GM19455 (cell line): ENCODE measurements at regions not wholly inside any gene's neighbourhood (a gene's known extent, or its start where the extent isn't known, plus 50 kb on each side); places are given as distances from the start of the nearest gene placed in this dataset.
"Not testable (repeated sequence)": the region's sequence is repeated elsewhere in the genome, so short reads cannot be mapped to it uniquely, and the experiment has no call there.

Experiments
- ATAC-seq: cut with Tn5 transposase; IDR thresholded peaks from one replicate; pipeline ENCODE4 v1.9.1; 2021; ENCODE audit not compliant: unreplicated experiment

GRCh38 chr14:87640553-87640952 lies 352.4 kb downstream of the GALC start:
- no peak for ATAC-seq

GRCh38 chr14:87638196-87638595 lies 354.8 kb downstream of the GALC start:
- no peak for ATAC-seq

DNA sequence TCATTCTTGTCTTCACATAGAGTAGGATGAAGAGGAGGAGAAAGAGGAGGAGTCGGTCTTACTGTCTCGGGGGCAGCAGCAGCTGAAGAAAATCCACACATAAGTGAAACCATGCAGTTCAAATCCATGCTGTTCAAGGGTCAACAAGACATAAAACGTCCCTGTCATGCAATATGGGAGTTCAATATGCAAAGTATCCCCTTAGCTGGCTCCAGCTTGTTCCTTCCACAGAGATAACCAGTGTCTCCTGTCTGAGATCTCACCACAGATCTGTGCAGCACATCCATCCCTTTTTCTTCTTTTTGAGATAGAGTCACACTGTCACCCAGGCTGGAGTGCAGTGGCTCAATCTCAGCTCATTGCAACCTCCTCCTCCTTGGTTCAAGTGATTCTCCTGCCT lies 357.5 kb downstream of the GALC start:
- no peak for ATAC-seq

GRCh38 chr14:87632796-87633195 lies 360.2 kb downstream of the GALC start:
- ATAC-seq: no peak

- no peak for ATAC-seq
These were observed 362.1 kb downstream of the GALC start for GRCh38 chr14:87630846-87631245.

DNA sequence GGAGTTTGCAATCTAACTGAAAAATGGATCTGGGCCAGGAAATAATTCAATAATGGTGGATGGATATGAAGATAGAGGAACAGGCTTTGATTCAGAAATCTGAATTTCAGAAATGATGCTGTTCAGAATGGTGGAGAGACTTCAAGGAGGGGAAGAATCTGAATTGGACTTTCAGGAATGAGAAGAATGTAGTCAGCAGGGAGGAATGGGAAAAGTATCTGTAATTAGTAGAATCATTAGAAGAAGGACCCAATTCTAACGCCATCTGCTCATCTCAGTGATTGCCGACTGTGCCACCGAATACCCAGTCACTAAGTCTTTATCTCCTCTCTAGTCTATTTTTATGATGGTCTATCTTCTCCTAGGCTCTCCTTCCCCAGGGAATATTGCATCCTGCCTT lies 363.2 kb downstream of the GALC start:
- no peak for ATAC-seq

DNA sequence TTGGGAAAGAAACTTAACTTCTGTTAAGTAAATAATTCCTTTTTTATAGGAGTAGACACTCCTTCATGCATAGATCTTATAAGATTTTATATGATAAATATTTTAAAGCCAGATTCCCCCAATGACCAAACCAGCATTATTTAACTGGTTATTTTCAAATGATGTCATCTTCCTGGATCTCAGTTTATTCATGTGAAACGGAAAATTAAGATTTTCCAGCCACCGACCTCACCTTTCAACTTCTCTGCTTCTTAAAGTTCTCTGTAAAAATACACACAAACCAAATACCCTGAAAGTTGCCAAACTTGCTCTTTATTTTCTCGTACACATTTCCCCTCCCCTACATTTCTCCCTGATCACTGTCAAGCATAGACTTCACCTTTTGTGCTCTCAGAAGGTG lies 364.2 kb downstream of the GALC start:
- ATAC-seq: no peak

DNA sequence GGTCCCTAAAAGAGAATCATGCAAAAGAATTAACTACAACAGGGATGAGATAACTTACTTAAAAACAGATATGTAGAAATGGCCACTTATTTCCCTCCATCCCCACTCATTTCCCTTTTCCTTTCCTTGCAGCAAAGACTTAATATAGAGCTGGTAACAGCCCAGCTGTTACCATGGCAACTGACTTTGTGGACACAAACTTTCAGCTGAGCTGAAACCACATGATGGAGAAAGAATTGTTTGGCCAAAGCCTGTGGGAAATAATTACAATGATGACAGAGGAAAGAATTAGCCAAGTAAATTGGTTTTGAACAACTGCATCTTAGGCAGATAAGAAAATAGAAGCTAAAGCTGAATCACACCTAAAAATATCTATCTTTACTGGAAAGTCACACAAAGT lies 364.9 kb downstream of the GALC start:
- no peak for ATAC-seq

GRCh38 chr14:87626266-87626665 lies 366.7 kb downstream of the GALC start:
- ATAC-seq: no peak

DNA sequence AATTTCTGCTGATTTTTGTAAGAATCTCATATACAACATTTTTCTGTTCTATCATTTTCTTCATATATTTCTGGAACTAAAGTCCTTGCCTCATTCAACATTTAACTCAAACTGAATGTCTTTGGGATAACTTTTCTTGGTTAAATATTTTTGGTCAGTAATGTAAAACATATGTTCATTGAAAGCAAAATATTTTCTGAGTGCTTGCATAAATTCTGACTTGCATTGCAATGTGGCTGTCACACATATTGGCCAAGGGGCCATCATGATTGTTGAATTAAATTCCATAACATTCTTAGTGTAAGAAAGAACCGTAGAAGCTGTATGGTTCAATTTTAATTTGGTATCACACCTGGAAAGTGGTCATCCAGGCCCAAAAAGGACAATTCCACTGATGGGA lies 369.4 kb downstream of the GALC start:
- ATAC-seq: no peak

- ATAC-seq: no peak
These were observed 375.9 kb downstream of the GALC start for GRCh38 chr14:87617079-87617478.

GRCh38 chr14:87615822-87616679 lies 376.9 kb downstream of the GALC start:
- peak; percentile 95 for ATAC-seq

DNA sequence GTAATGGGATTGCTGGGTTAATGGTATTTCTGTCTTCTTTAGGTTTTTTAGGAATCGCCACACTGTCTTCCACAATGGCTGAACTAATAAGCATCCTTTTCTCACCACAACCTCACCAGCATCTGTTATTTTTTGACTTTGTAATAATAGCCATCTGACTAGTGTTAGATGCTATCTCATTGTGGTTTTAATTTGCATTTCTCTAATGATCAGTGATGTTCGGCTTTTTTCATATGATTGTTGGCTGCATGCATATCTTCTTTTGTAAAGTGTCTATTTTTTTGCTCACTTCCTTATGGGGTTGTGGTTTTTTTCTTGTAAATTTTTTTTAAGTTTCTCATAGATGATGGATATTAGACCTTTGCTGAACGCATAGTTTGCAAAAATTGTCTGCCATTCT lies 377.9 kb downstream of the GALC start:
- no peak for ATAC-seq

DNA sequence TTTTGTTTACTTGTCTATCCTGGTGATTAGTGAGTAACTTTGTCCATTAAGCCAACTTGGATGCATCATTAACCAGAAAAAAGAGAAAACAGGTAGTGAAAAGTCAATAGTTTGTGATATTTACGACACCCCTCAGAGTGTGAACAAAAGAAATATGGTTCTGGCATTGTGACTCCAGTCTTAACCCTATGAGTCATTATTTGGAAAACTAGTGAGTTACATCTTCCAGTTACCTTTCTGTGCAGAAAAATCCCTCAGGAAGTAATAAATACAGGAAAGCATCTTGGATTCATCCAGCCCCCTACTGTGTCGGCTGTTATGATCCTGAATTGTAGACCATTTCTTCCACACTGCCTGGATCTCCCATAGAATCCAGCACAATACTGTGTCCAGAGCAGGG lies 379.1 kb downstream of the GALC start:
- no peak for ATAC-seq

- not testable (repeated sequence) for ATAC-seq
These were observed 385.9 kb downstream of the GALC start for GRCh38 chr14:87607056-87607455.

DNA sequence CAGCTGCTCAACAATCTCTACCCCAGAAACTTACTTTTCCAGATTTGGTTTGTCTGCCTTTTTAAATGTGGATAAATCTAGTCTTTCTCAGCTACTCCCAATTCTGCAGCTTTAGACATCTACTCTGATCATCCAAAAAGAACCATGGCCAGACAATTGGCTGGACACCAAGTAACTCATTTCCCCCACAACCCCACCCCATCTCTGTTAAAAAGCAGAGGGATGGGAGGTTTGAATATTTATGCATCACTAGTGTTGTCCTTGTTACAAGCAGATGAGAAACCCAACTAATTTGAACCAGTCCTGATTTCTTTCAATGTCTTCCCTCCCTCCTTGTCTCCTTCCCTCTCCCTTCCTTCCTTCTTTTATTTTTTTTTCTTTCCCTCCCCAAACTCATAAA lies 391.9 kb downstream of the GALC start:
- no peak for ATAC-seq

GRCh38 chr14:87600240-87600639 lies 392.7 kb downstream of the GALC start:
- no peak for ATAC-seq

DNA sequence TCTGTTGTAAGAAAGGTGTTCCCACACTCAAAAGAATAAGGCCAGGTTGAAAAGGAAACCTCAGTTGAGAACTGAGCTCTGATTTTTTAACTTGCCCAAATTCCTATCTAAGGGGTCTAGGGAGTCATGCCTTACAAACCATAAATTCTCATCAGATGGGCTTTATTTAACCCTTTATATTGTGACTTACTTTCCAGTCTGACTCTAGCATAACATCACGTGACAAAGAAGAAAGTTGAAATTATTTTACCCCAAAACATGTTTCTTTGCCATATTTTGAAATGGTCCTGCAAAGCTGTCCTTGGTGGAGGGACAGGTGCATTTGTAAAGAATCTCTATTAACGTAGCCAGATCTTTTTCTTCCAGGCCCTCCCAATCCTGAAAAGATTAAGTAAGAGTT lies 411.7 kb downstream of the GALC start:
- ATAC-seq: no peak

DNA sequence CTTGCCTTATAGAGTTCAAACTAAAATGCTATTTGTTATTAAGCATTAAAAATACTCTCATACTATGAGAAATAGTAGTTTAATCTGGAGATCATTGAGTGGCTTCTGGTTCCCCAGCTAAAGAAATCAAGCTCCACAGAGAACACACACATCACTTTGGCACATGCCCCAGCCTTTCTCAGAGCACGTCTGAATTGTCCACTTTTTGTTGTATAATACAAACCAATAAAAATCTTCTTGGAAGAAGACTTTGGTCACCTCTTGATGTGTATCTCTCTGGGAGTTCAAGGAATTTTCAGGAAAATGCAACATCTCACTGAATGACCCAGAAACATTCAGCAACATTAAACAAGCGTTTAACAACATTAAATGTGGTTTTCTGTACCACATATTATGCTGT lies 413.9 kb downstream of the GALC start:
- no peak for ATAC-seq

DNA sequence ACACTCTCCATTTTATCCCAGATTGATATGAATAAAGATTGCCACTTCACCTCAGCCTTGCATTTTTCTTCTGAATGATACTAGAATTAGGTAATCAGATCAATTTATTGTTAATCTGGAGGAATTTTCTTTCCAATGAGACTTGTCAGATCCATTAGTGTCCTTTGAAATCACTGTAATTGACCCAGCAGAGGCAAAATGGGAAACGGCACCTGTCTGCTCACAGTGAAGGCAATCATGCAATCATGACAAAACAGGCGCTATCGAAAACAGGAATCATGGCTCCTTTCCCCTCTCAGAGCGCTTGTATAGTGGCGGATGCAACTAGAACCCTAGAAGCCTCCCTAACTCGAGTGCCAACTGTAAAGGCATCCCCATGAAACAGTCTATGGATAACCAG lies 417.6 kb downstream of the GALC start:
- ATAC-seq: no peak

- ATAC-seq: no peak
These were observed 419.4 kb downstream of the GALC start for GRCh38 chr14:87573591-87573990.

DNA sequence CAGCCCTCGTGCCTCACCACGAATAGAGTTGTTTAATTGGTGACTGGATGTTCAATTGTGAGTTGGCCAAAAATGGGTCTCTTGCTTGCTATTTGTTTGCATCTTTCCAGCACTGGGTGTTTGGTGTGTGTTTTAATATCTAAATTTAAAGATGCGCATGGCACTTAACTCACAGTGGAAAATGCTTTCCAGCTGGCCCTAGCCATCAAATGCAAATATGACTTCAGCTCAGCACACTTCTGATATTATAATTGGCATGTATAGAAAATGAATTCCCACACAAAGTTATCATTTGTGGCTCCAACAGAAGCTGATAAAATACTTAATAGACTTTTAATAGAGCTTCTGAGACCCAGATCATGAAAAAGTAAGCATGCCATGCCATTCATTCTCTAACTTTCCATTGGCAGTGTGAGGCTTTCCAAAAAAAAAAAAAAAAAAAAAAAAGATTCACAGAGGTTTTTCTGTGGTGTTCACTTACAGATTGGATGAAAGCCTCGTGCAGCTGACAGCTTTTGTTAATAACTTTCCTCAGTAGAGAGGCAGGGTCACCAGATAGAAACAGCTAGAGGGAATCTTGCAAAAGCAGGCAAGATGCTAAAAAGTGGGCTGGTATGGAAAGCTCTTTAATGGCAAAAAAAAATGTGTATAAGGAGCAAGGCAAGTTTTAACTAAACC lies 425.2 kb downstream of the GALC start:
- ATAC-seq: no peak

GRCh38 chr14:87566991-87567390 lies 426.0 kb downstream of the GALC start:
- ATAC-seq: no peak
